Colonic mucosa (tissue), 4 donors: ENCODE measurements at regions not wholly inside any gene's neighbourhood (a gene's known extent, or its start where the extent isn't known, plus 50 kb on each side); places are given as distances from the start of the nearest gene placed in this dataset.

ENCODE experiments used
- DNase-seq: peaks from one replicate; pipeline ENCODE4 v3.0.0-alpha.2; 2020
- H3K27ac ChIP-seq: fragments of 200-600 bp; one replicate; pipeline ENCODE4 v1.8.0; 2021
- H3K27me3 ChIP-seq: fragments of 200-600 bp; one replicate; pipeline ENCODE4 v1.8.0; 2021
- H3K36me3 ChIP-seq: fragments of 200-600 bp; one replicate; pipeline ENCODE4 v1.8.0; 2021
- H3K4me1 ChIP-seq: fragments of 200-600 bp; one replicate; pipeline ENCODE4 v1.8.0; 2021; ENCODE audit warnings: mild to moderate bottlenecking
- H3K4me3 ChIP-seq: fragments of 200-600 bp; one replicate; pipeline ENCODE4 v1.8.0; 2021
- H3K9ac ChIP-seq, 2 donors: one replicate each; pipeline ENCODE4 v1.7.0; 2013; ENCODE audit warnings: control low read depth in 2 of 2, low read depth in 2 of 2, low read length in 2 of 2
- H3K9me3 ChIP-seq: fragments of 200-600 bp; one replicate; pipeline ENCODE4 v1.8.0; 2021
- intact Hi-C: fragments of 100-400 bp; cut with DNase I; formaldehyde crosslinking; loops from one replicate; pipeline ENCODE4 v1.14.1; 2022
- TF ChIP-seq, protein P1 (sequence below): fragments of 200-600 bp; IDR thresholded peaks from one replicate; pipeline ENCODE4 v1.8.0; 2022; ENCODE audit warnings: antibody characterized with exemption, mild to moderate bottlenecking
- donor health status: healthy.
- donor health status: DM: no; HTN: no; CAD: no.
- donor health status: DM: no; HTN: no; CAD: no.

DNA sequence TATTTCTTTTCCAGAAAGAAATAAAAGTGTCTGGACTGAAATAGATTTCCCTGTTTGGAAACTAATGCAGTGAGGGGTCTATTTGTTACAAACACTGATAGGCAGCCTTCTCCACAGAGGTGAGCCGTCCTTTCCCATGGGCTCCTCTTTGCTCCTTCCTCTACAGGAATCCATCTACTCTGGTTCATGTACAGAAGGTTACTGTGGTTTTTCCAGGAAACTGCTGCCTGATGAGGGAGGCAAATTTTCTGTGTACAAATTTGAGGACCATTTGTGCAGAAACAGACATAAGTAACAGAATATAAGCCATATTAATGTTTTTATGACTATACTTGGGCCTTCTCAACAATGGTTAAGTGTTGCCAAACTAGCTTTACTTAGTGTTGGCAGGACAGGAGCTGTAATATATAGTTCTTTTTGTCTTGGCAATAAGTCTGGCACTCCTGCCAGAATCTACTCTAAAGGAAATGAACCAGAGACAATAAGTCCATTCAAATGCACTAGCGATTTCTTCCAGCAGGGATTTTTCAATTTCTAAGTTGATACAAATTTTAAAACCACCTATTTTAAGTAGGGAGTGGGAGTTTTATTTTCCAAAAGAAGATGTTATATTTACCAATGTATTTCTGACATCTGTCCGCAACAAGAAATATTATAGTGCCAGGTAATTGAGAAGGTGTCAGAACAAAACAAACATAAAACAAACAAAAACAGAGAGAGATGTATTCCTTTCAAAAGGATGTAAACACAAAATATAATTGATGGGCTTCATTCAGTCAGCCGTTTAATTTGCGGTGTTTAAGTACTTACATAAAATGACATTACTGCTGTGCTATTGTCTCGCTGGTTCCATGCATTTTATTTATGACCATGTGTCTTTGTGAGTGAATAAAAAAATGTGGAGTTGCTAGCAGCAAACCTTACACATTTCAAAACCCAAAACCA, 91.0 kb upstream of the NFE2L3 start:
- H3K9ac ChIP-seq, result no peak overlapping the region
- intact Hi-C loops, result no loop called here
- H3K27me3 ChIP-seq, result no peaks in the 10 kb centered on the region
- H3K4me3 ChIP-seq, result no peak overlapping the region
- H3K9me3 ChIP-seq, result no peaks in the 10 kb centered on the region
- TF ChIP-seq, protein P1, sequence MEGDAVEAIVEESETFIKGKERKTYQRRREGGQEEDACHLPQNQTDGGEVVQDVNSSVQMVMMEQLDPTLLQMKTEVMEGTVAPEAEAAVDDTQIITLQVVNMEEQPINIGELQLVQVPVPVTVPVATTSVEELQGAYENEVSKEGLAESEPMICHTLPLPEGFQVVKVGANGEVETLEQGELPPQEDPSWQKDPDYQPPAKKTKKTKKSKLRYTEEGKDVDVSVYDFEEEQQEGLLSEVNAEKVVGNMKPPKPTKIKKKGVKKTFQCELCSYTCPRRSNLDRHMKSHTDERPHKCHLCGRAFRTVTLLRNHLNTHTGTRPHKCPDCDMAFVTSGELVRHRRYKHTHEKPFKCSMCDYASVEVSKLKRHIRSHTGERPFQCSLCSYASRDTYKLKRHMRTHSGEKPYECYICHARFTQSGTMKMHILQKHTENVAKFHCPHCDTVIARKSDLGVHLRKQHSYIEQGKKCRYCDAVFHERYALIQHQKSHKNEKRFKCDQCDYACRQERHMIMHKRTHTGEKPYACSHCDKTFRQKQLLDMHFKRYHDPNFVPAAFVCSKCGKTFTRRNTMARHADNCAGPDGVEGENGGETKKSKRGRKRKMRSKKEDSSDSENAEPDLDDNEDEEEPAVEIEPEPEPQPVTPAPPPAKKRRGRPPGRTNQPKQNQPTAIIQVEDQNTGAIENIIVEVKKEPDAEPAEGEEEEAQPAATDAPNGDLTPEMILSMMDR, result no peak
- DNase-seq, result no peak
- no peaks in the 10 kb centered on the region for H3K36me3 ChIP-seq
- no peak overlapping the region for H3K27ac ChIP-seq
- H3K4me1 ChIP-seq, result no peaks in the 10 kb centered on the region

DNA sequence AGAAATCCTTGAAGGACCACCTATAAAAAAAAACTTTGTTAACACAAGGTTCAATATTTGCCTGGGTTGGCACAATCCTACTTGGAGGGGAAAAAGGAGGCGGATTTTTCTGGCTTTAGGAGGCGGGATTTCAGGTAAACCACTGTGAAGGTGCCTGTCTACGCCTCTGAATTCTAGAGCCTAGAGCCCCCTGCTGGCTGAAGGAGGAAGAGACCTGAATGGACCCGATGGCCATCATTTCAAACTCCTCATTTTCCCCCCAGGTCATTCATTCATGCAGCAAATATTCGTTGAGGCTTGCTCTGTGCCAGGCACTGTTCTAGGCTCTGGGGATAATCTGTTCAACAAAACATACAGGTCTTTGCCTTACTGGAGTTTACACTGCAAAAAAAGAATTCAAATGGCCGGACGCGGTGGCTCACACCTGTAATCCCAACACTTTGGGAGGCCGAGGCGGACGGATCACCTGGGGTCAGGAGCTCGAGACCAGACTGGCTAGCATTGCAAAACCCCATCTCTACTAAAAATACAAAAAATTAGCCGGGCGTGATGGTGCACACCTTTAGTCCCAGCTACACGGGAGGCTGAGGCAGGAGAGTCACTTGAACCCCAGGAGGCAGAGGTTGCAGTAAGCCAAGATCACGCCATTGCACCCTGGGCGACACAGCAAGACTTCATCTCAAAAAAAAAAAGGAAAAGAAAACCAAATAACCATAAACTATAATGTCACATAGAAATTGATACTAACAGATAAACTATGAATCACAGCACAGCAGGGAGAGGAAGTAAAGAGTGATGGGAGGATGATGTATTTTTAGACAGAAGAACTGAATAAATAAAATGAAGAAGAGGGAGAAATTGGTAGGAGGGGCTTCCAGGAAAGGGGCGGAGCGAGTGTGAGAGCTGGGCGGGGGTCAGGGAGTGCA, 90.1 kb upstream of the NFE2L3 start:
- no peak overlapping the region for H3K27ac ChIP-seq
- no peak overlapping the region for H3K9ac ChIP-seq
- H3K4me3 ChIP-seq, result no peak overlapping the region
- H3K9me3 ChIP-seq, result no peaks in the 10 kb centered on the region
- TF ChIP-seq, protein P1, result peak; percentile 72
- H3K36me3 ChIP-seq, result no peaks in the 10 kb centered on the region
- intact Hi-C loops, result loop anchor here (2.0 kb wide), 1 partner anchor 167 kb away; no protein-coding TSS in a partner anchor
- no peaks in the 10 kb centered on the region for H3K4me1 ChIP-seq
- no peaks in the 10 kb centered on the region for H3K27me3 ChIP-seq
- DNase-seq, result peak; percentile 88

DNA sequence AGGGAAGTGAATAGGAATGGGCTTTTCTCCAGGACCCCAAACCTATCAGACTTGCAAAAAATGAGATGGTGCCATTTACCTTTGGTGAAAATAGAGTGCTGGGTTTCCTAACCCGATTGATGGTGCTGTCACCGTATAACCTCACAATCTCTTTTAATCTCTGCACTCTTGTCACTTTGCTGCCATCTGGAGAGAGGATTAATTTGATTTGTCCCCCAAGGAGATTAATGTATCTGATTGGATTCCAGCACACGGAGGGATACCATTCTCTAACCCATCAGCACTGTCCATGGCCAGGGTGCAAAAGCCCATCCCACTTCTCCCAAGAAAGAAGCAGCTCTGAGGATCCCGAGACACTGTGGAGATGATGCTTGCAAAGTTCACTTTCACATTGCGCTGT, 86.3 kb upstream of the NFE2L3 start:
- Histone ChIP-seq H3K4me1 (no peaks in the 10 kb centered on the region), H3K27me3 (no peaks in the 10 kb centered on the region), H3K4me3 (no peak overlapping the region), H3K36me3 (no peaks in the 10 kb centered on the region), H3K9ac (no peak overlapping the region), H3K9me3 (no peaks in the 10 kb centered on the region), H3K27ac (no peak overlapping the region)
- TF ChIP-seq, protein P1, result no peak
- intact Hi-C loops, result no loop called here
- DNase-seq, result no peak

DNA sequence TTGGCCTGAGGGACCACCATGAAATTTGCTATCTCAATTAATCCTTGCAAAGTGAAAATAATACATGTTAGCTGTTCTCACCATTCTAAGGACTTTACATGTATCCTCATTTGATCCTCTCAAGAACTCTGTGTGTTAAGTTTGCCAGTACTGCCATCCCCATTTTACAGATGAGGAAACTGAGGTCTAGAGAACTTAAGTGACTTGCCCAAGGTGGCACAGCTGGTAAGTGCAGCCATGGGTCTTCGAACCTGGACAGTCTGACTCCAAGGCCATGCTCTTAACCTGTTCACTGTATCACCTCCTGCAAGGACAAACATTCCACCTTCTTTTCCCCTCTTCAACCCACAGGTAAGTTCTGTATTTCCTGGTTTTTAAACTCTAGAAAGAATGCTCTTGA, 85.3 kb upstream of the NFE2L3 start:
- TF ChIP-seq, protein P1, result no peak
- H3K4me3 ChIP-seq, result no peak overlapping the region
- no peaks in the 10 kb centered on the region for H3K9me3 ChIP-seq
- intact Hi-C loops, result no loop called here
- no peak for DNase-seq
- H3K4me1 ChIP-seq, result no peaks in the 10 kb centered on the region
- no peaks in the 10 kb centered on the region for H3K36me3 ChIP-seq
- no peaks in the 10 kb centered on the region for H3K27me3 ChIP-seq
- H3K27ac ChIP-seq, result no peak overlapping the region
- no peak overlapping the region for H3K9ac ChIP-seq

DNA sequence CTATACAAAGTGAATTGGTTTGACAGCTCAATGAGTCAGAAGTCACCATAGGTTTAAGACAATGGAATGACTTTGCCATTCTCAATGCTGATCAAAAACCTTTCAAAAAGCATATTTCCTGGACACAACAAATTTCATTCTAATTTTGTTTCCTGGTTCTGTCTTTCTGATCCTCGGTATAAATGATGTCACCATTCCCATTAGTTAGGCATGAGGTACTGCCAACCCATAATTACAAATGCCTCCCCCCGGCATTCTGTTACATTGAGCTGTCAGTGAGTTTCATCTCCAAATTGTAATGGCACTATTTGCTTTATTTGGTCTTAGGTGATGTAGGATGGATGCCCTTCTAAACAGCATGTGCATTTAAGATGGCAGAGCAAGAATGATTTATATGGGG, 81.7 kb upstream of the NFE2L3 start:
- TF ChIP-seq, protein P1, result no peak
- intact Hi-C loops, result no loop called here
- no peak for DNase-seq

More for the DNA sequence above, 81.7 kb upstream of the NFE2L3 start:
- Histone ChIP-seq H3K27me3 (no peaks in the 10 kb centered on the region), H3K4me1 (no peaks in the 10 kb centered on the region), H3K9ac (no peak overlapping the region), H3K27ac (no peak overlapping the region), H3K4me3 (no peak overlapping the region), H3K36me3 (no peaks in the 10 kb centered on the region), H3K9me3 (no peaks in the 10 kb centered on the region)
